ENCODE measurements at regions not wholly inside any gene's neighbourhood (a gene's known extent, or its start where the extent isn't known, plus 50 kb on each side); places are given as distances from the start of the nearest gene placed in this dataset.

DNA sequence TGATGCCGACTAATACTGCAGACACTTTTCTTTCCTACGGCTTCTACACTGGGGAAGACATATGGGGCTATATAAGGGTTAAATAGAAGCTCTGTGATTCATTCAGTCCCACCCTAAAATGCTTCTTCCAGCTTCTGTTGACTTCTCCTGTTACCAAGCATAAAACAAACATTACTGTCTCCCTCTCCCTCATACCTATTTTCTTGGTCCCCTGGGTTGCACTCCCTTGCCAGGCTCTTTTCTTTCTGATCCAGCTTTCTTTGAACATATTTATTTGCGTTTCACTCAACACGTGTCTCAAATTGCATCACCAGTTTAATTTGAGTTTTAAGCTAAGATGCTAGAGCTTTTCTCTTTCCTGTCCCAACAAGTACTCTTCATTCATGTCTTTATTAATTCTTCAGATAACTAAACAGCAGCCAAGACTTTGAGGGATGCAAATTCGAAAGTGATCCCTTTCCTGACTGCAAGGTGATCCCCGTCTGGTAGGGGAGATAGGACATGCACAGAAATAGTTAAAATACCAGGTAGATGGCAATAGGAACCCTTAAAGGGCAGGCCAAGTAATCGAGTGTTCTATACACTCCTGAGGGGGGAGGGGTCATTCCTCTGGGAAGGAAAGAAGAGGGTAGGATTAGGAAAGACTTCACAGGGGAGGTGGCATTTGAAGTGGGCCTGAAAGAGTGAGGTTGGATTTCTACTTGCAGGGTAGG is 198.6 kb upstream of the BCL6 start:
- DNase-seq (ENCODE audit: low read depth): no peak
- TF ChIP-seq POLR2A (IDR thresholded peaks at IDR 0.05; ENCODE audit: extremely low read depth, insufficient read length) (no peak), MYC (IDR thresholded peaks at IDR 0.05; ENCODE audit: low read depth, low read length) (no peak)
- TF ChIP-seq, protein P1, sequence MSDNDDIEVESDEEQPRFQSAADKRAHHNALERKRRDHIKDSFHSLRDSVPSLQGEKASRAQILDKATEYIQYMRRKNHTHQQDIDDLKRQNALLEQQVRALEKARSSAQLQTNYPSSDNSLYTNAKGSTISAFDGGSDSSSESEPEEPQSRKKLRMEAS (IDR thresholded peaks at IDR 0.05; ENCODE audit: low read depth, low read length): no peak
- TF ChIP-seq, protein P2, sequence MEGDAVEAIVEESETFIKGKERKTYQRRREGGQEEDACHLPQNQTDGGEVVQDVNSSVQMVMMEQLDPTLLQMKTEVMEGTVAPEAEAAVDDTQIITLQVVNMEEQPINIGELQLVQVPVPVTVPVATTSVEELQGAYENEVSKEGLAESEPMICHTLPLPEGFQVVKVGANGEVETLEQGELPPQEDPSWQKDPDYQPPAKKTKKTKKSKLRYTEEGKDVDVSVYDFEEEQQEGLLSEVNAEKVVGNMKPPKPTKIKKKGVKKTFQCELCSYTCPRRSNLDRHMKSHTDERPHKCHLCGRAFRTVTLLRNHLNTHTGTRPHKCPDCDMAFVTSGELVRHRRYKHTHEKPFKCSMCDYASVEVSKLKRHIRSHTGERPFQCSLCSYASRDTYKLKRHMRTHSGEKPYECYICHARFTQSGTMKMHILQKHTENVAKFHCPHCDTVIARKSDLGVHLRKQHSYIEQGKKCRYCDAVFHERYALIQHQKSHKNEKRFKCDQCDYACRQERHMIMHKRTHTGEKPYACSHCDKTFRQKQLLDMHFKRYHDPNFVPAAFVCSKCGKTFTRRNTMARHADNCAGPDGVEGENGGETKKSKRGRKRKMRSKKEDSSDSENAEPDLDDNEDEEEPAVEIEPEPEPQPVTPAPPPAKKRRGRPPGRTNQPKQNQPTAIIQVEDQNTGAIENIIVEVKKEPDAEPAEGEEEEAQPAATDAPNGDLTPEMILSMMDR (IDR thresholded peaks at IDR 0.05; ENCODE audit: low read depth, low read length): no peak
- no peak overlapping the region for H3K4me3 ChIP-seq (ENCODE audit: low read depth, low read length)

DNA sequence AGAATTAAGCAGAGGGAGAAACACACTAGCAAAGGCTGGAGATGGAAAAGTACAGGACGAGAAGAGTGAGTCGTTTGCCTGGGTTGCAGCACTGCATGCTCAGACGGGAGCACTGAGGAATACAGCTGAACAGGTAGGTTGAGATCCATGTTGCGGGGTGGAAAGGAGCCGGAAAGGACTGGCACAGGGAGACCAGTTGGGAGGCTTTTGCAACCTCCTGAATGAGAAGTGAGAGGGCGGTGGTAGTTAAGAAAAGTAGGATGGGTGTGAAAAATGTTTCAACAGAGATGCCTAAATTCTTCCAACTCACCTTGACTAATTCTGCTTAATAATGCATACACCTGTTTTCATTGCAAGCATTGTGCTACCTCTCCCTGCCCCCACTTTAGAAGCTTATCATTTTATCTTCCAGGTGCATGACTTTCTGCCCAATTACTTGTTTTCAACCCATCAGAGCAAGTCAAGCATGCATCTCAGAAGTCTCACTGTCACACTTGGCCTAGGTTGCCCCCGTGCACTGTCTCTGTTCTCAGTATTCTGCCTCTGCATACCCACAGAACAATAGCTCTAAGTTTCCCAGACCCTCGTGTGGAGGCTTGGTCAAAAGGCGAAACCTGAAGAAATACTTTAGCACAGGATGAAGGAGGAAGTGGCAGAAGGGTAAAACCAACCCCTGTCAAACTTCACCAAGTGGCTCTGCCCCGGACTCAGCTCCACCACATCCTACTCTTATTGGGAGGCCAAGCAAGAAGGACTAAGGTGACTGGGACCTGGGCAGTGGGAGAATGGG is 199.3 kb upstream of the BCL6 start:
- no peak overlapping the region for H3K4me3 ChIP-seq (ENCODE audit: low read depth, low read length)
- TF ChIP-seq MYC (IDR thresholded peaks at IDR 0.05; ENCODE audit: low read depth, low read length) (no peak), POLR2A (IDR thresholded peaks at IDR 0.05; ENCODE audit: extremely low read depth, insufficient read length) (no peak)
- TF ChIP-seq, protein P2 (IDR thresholded peaks at IDR 0.05; ENCODE audit: low read depth, low read length): no peak
- TF ChIP-seq, protein P1 (IDR thresholded peaks at IDR 0.05; ENCODE audit: low read depth, low read length): no peak
- DNase-seq (ENCODE audit: low read depth): no peak

DNA sequence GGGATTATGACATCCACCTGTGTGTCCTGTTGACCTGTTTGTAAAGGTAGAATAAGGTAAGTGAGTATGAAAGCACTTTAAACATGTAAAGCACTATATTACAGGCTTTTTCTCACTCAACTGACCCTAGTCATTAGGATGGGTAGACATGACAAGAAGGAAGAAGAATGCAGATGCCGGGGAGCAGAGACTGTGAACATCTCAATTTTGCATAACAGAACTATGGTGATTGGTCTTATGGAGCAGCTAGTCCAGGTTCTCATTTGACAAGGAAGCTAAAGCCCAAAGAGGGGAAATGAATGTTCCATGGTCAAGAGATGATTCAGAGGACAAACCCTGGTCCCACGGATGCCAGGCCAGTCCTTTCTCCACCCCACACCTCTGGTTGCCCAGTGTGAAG is 200.1 kb upstream of the BCL6 start:
- H3K4me3 ChIP-seq (ENCODE audit: low read depth, low read length): no peak overlapping the region
- DNase-seq (ENCODE audit: low read depth): no peak
- TF ChIP-seq MYC (IDR thresholded peaks at IDR 0.05; ENCODE audit: low read depth, low read length) (no peak), POLR2A (IDR thresholded peaks at IDR 0.05; ENCODE audit: extremely low read depth, insufficient read length) (no peak)
- TF ChIP-seq, protein P2 (IDR thresholded peaks at IDR 0.05; ENCODE audit: low read depth, low read length): no peak
- TF ChIP-seq, protein P1 (IDR thresholded peaks at IDR 0.05; ENCODE audit: low read depth, low read length): no peak

DNA sequence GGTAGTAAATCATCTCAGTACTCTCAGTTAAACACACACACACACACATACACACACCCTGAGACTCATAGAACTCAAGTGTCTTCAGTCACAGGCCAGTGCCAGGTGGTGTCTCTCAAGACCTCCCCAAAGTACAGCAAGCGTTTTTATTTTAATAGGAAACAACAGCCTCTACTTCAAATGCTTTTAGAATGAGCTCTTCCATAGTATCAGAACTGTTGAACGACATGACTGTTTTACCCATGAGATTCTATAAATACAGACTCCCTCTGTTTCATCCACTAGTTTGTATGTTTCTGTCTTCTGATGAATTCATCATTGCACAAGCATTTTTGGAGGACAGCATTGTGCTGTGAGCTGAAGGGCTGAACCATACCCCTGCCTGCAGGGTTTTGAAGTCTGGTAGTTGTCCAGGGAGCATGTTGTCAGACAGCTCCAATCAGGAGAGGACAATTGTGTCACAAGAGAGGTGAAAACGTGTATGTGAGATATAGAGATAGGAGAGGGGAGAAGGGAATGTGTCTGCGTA is 201.0 kb upstream of the BCL6 start:
- no peak for TF ChIP-seq MYC (IDR thresholded peaks at IDR 0.05; ENCODE audit: low read depth, low read length)
- TF ChIP-seq, protein P1 (IDR thresholded peaks at IDR 0.05; ENCODE audit: low read depth, low read length): no peak
- TF ChIP-seq, protein P2 (IDR thresholded peaks at IDR 0.05; ENCODE audit: low read depth, low read length): no peak
- no peak for TF ChIP-seq POLR2A (IDR thresholded peaks at IDR 0.05; ENCODE audit: extremely low read depth, insufficient read length)
- no peak for DNase-seq (ENCODE audit: low read depth)
- H3K4me3 ChIP-seq (ENCODE audit: low read depth, low read length): no peak overlapping the region

DNA sequence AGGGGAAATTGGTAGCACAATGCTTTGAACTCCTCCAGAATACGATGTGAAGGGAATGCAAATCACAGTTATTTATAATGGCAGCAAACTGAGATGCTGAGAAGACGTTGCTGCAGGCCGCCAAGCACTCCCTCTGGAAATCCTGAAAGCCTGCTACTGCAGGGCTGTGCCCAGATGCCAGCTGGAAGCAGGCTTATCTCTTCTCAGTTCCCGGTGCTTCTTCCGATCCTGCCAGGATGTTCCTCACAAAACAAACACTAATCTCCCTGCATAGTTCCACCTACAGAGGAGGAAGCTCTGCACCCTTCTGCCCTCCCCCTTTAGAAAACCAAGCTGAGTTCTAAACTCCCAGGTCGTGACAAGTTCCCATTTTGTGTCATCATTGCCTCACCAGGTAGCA is 201.7 kb upstream of the BCL6 start:
- TF ChIP-seq, protein P2 (IDR thresholded peaks at IDR 0.05; ENCODE audit: low read depth, low read length): no peak
- TF ChIP-seq POLR2A (IDR thresholded peaks at IDR 0.05; ENCODE audit: extremely low read depth, insufficient read length): no peak
- no peak for TF ChIP-seq MYC (IDR thresholded peaks at IDR 0.05; ENCODE audit: low read depth, low read length)
- DNase-seq (ENCODE audit: low read depth): no peak
- no peak overlapping the region for H3K4me3 ChIP-seq (ENCODE audit: low read depth, low read length)
